WTC11 (cell line): ENCODE measurements at regions not wholly inside any gene's neighbourhood (a gene's known extent, or its start where the extent isn't known, plus 50 kb on each side); places are given as distances from the start of the nearest gene placed in this dataset.
"Not testable (repeated sequence)": the region's sequence is repeated elsewhere in the genome, so short reads cannot be mapped to it uniquely, and the experiment has no call there.

Source experiments
- ATAC-seq: fragments of 200-7000 bp; cut with Tn5 transposase; 2 replicates; pipeline ENCODE4 v1.10.0; 2021; ENCODE audit warnings: mild to moderate bottlenecking, moderate library complexity
- CTCF ChIA-PET: fragments of 300-600 bp; sonication (Branson Sonifier 250); formaldehyde crosslinking; loops from one replicate; lab custom pipeline; 2021; ENCODE audit warnings: antibody characterized with exemption; lab: Charles Lee
- POLR2A ChIA-PET: fragments of 350-600 bp; sonication (Branson Sonifier 250); formaldehyde crosslinking; loops from one replicate; lab custom pipeline; 2021; ENCODE audit warnings: antibody characterized with exemption; lab: Charles Lee
- DNase-seq: peaks from one replicate; pipeline ENCODE4 v3.0.0; 2021; ENCODE audit warnings: low spot score
- H3K27ac Mint-ChIP-seq: 2 replicates; pipeline ENCODE4 v1.8.0; 2021; ENCODE audit warnings: mixed read lengths
- H3K27me3 Mint-ChIP-seq: 2 replicates; pipeline ENCODE4 v1.8.0; 2021; ENCODE audit warnings: low read depth, mild to moderate bottlenecking, moderate library complexity, mixed read lengths
- H3K36me3 Mint-ChIP-seq: 2 replicates; pipeline ENCODE4 v1.8.0; 2021; ENCODE audit warnings: mixed read lengths
- H3K4me1 Mint-ChIP-seq: 2 replicates; pipeline ENCODE4 v1.8.0; 2022; ENCODE audit warnings: mixed read lengths
- H3K4me3 Mint-ChIP-seq: 2 replicates; pipeline ENCODE4 v1.8.0; 2021; ENCODE audit warnings: mild to moderate bottlenecking, moderate library complexity, mixed read lengths
- H3K9me3 Mint-ChIP-seq: 2 replicates; pipeline ENCODE4 v1.8.0; 2021; ENCODE audit warnings: mixed read lengths
- CBFB ChIP-seq: sonication (generic); formaldehyde crosslinking; IDR thresholded peaks from 2 replicates; pipeline ENCODE4 v1.8.1; 2022; ENCODE audit warnings: mild to moderate bottlenecking, low read depth, missing genetic modification reagents
- CREB1 ChIP-seq: sonication (generic); formaldehyde crosslinking; IDR thresholded peaks from 2 replicates; pipeline ENCODE4 v1.8.0; 2023; ENCODE audit warnings: mild to moderate bottlenecking, missing genetic modification reagents
- EMX1 ChIP-seq: fragments of 250-450 bp; sonication (Bioruptor Pico); IDR thresholded peaks from 2 replicates; pipeline ENCODE4 v1.8.0; 2021; ENCODE audit warnings: mild to moderate bottlenecking
- ESRRA ChIP-seq: sonication (generic); formaldehyde crosslinking; IDR thresholded peaks from 2 replicates; pipeline ENCODE4 v1.8.1; 2022; ENCODE audit warnings: mild to moderate bottlenecking, missing genetic modification reagents, borderline replicate concordance
- ETV6 ChIP-seq: sonication (generic); formaldehyde crosslinking; IDR thresholded peaks from 2 replicates; pipeline ENCODE4 v1.8.1; 2022; ENCODE audit warnings: mild to moderate bottlenecking, missing genetic modification reagents
- FOXJ3 ChIP-seq: sonication (generic); formaldehyde crosslinking; IDR thresholded peaks from 2 replicates; pipeline ENCODE4 v1.9.0; 2021; ENCODE audit warnings: missing genetic modification reagents, mild to moderate bottlenecking, borderline replicate concordance
- FOXK1 ChIP-seq: sonication (generic); formaldehyde crosslinking; IDR thresholded peaks from 2 replicates; pipeline ENCODE4 v1.8.0; 2022; ENCODE audit warnings: mild to moderate bottlenecking, moderate library complexity, missing genetic modification reagents
- FOXP1 ChIP-seq: sonication (generic); formaldehyde crosslinking; IDR thresholded peaks from 2 replicates; pipeline ENCODE4 v1.8.0; 2022; ENCODE audit warnings: missing genetic modification reagents, mild to moderate bottlenecking, moderate library complexity, borderline replicate concordance
- GABPB1 ChIP-seq: sonication (generic); formaldehyde crosslinking; IDR thresholded peaks from 2 replicates; pipeline ENCODE4 v1.8.1; 2023; ENCODE audit warnings: mild to moderate bottlenecking, missing genetic modification reagents
- GTF2I ChIP-seq: fragments of 250-450 bp; sonication (Bioruptor Pico); conservative IDR thresholded peaks from 2 replicates; pipeline ENCODE4 v1.4.0; 2021; ENCODE audit warnings: mild to moderate bottlenecking
- HMGA2 ChIP-seq: fragments of 250-450 bp; sonication (Bioruptor Pico); IDR thresholded peaks from 2 replicates; pipeline ENCODE4 v1.4.0; 2021; ENCODE audit warnings: mild to moderate bottlenecking, moderate library complexity
- JUN ChIP-seq: sonication (generic); formaldehyde crosslinking; IDR thresholded peaks from 2 replicates; pipeline ENCODE4 v1.8.0; 2023; ENCODE audit warnings: mild to moderate bottlenecking, missing genetic modification reagents
- KAT7 ChIP-seq: sonication (generic); formaldehyde crosslinking; IDR thresholded peaks from 2 replicates; pipeline ENCODE4 v1.8.1; 2023; ENCODE audit warnings: missing genetic modification reagents, mild to moderate bottlenecking, borderline replicate concordance
- MXD4 ChIP-seq: fragments of 250-450 bp; sonication (Bioruptor Pico); IDR thresholded peaks from 2 replicates; pipeline ENCODE4 v1.8.0; 2021; ENCODE audit warnings: mild to moderate bottlenecking, moderate library complexity, borderline replicate concordance
- NFYB ChIP-seq: sonication (generic); formaldehyde crosslinking; conservative IDR thresholded peaks from 2 replicates; pipeline ENCODE4 v1.8.0; 2022; ENCODE audit warnings: low read depth, missing genetic modification reagents
- NR1H2 ChIP-seq: sonication (generic); formaldehyde crosslinking; IDR thresholded peaks from 2 replicates; pipeline ENCODE4 v1.9.0; 2021; ENCODE audit warnings: mild to moderate bottlenecking, moderate library complexity, missing genetic modification reagents
- RORB ChIP-seq: fragments of 250-450 bp; sonication (Bioruptor Pico); IDR thresholded peaks from 2 replicates; pipeline ENCODE4 v1.9.0; 2021; ENCODE audit warnings: mild to moderate bottlenecking
- SMAD3 ChIP-seq: sonication (generic); formaldehyde crosslinking; IDR thresholded peaks from 2 replicates; pipeline ENCODE4 v1.8.0; 2022; ENCODE audit warnings: missing genetic modification reagents, mild to moderate bottlenecking, borderline replicate concordance
- SOX15 ChIP-seq: fragments of 250-450 bp; sonication (Bioruptor Pico); IDR thresholded peaks from 2 replicates; pipeline ENCODE4 v1.9.0; 2021; ENCODE audit warnings: mild to moderate bottlenecking
- SP1 ChIP-seq: sonication (generic); formaldehyde crosslinking; conservative IDR thresholded peaks from 2 replicates; pipeline ENCODE4 v1.8.1; 2022; ENCODE audit warnings: missing genetic modification reagents
- TEAD1 ChIP-seq: sonication (generic); formaldehyde crosslinking; IDR thresholded peaks from 2 replicates; pipeline ENCODE4 v1.8.0; 2022; ENCODE audit warnings: mild to moderate bottlenecking, missing genetic modification reagents
- ZBTB21 ChIP-seq: sonication (generic); formaldehyde crosslinking; IDR thresholded peaks from 2 replicates; pipeline ENCODE4 v1.8.1; 2023; ENCODE audit warnings: mild to moderate bottlenecking, missing genetic modification reagents, borderline replicate concordance
- ZNF396 ChIP-seq: fragments of 250-450 bp; sonication (Bioruptor Pico); IDR thresholded peaks from 2 replicates; pipeline ENCODE4 v1.8.0; 2021; ENCODE audit warnings: mild to moderate bottlenecking, moderate library complexity, borderline replicate concordance
- ZNF423 ChIP-seq: fragments of 250-450 bp; sonication (Bioruptor Pico); IDR thresholded peaks from 2 replicates; pipeline ENCODE4 v2.1.2; 2022; ENCODE audit warnings: mild to moderate bottlenecking, moderate library complexity
- ZNF671 ChIP-seq: fragments of 250-450 bp; sonication (Bioruptor Pico); IDR thresholded peaks from 2 replicates; pipeline ENCODE4 v1.8.0; 2021; ENCODE audit warnings: mild to moderate bottlenecking
- TF ChIP-seq, protein P1 (sequence below): fragments of 250-450 bp; sonication (Bioruptor Pico); IDR thresholded peaks from 2 replicates; pipeline ENCODE4 v1.9.0; 2021; ENCODE audit warnings: mild to moderate bottlenecking
- TF ChIP-seq, protein P2 (sequence below): sonication (generic); formaldehyde crosslinking; IDR thresholded peaks from 2 replicates; pipeline ENCODE4 v1.8.1; 2023; ENCODE audit warnings: mild to moderate bottlenecking, missing genetic modification reagents
- TF ChIP-seq, protein P3 (sequence below): sonication (generic); formaldehyde crosslinking; conservative IDR thresholded peaks from 2 replicates; pipeline ENCODE4 v1.8.1; 2022; ENCODE audit warnings: mild to moderate bottlenecking, missing genetic modification reagents
- TF ChIP-seq, protein P4 (sequence below): sonication (generic); formaldehyde crosslinking; IDR thresholded peaks from 2 replicates; pipeline ENCODE4 v1.8.0; 2023; ENCODE audit warnings: missing genetic modification reagents
- TF ChIP-seq, protein P5 (sequence below): fragments of 250-450 bp; sonication (Bioruptor Pico); IDR thresholded peaks from 2 replicates; pipeline ENCODE4 v1.8.0; 2021; ENCODE audit warnings: mild to moderate bottlenecking

DNA sequence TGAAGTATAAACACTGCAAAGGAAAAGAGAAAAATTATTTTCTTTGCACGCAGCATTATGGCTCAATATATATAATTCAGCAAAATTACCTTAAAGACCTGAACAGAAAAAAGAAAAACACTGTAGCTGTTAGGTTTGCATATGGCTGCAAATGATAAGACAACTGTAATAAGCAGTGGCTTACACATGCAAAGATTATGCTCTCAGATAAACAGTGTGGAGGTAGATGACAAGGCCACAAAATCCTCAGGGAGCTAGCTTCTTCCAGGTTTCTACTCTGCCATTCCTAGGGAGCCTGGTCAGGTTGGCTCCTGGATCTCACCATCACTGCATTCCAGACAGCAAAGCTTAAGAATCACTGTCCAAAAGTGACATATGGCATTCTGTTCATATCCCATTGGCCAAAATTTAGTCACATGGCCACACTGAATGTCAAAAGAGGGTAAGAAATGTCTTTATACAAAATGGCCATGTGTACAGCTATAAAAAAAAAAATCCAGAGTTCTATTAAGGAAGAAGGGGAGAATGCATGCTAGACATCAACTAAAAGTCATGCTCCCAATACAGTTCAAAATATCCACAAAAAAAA is 195.2 kb upstream of the SLC7A11 start:
- H3K4me1 Mint-ChIP-seq = peaks cover 5% of the 10 kb centered on the region
- CTCF ChIA-PET = no interaction called here
- TF ChIP-seq CBFB (CRISPR knock-in tag) (no peak), RORB (no peak), GABPB1 (CRISPR knock-in tag) (no peak), JUN (CRISPR knock-in tag) (no peak), MXD4 (no peak), ZNF396 (CRISPR knock-in tag) (no peak), FOXJ3 (CRISPR knock-in tag) (no peak), TEAD1 (CRISPR knock-in tag) (no peak), KAT7 (CRISPR knock-in tag) (no peak), ESRRA (CRISPR knock-in tag) (no peak), ZBTB21 (CRISPR knock-in tag) (no peak), NFYB (no peak), HMGA2 (CRISPR knock-in tag) (no peak), GTF2I (CRISPR knock-in tag) (no peak)
- TF ChIP-seq, protein P1, sequence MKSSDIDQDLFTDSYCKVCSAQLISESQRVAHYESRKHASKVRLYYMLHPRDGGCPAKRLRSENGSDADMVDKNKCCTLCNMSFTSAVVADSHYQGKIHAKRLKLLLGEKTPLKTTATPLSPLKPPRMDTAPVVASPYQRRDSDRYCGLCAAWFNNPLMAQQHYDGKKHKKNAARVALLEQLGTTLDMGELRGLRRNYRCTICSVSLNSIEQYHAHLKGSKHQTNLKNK = no peak
- TF ChIP-seq, protein P2, sequence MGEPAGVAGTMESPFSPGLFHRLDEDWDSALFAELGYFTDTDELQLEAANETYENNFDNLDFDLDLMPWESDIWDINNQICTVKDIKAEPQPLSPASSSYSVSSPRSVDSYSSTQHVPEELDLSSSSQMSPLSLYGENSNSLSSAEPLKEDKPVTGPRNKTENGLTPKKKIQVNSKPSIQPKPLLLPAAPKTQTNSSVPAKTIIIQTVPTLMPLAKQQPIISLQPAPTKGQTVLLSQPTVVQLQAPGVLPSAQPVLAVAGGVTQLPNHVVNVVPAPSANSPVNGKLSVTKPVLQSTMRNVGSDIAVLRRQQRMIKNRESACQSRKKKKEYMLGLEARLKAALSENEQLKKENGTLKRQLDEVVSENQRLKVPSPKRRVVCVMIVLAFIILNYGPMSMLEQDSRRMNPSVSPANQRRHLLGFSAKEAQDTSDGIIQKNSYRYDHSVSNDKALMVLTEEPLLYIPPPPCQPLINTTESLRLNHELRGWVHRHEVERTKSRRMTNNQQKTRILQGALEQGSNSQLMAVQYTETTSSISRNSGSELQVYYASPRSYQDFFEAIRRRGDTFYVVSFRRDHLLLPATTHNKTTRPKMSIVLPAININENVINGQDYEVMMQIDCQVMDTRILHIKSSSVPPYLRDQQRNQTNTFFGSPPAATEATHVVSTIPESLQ (CRISPR knock-in tag) = no peak
- TF ChIP-seq, protein P3, sequence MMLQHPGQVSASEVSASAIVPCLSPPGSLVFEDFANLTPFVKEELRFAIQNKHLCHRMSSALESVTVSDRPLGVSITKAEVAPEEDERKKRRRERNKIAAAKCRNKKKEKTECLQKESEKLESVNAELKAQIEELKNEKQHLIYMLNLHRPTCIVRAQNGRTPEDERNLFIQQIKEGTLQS (CRISPR knock-in tag) = no peak

DNA sequence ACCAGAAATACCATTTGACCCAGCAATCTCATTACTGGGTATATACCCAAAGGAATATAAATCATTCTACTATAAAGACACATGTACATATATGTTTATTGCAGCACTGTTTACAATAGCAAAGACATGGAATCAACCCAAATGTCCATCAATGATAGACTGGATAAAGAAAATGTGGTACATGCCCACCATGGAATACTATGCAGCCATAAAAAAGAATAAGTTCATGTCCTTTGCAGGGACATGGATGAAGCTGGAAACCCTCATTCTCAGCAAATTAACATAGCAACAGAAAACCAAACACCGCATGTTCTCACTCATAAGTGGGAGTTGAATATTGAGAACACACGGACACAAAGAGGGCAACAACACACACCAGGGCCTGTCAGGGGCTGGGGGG is 193.6 kb upstream of the SLC7A11 start:
- H3K36me3 Mint-ChIP-seq = peaks cover 18% of the 10 kb centered on the region
- H3K4me3 Mint-ChIP-seq, POLR2A ChIA-PET, DNase-seq, ATAC-seq, H3K4me1 Mint-ChIP-seq, H3K27me3 Mint-ChIP-seq, H3K27ac Mint-ChIP-seq, CTCF ChIA-PET: not testable (repeated sequence)
- H3K9me3 Mint-ChIP-seq = peaks cover 30% of the 10 kb centered on the region

More for the DNA sequence above, 195.2 kb upstream of the SLC7A11 start:
- H3K36me3 Mint-ChIP-seq = peaks cover 17% of the 10 kb centered on the region
- no peak overlapping the region for H3K4me3 Mint-ChIP-seq
- DNase-seq (no peak), ATAC-seq (no peak)
- no peak overlapping the region for H3K27ac Mint-ChIP-seq
- peaks cover 33% of the 10 kb centered on the region for H3K9me3 Mint-ChIP-seq
- POLR2A ChIA-PET = no interaction called here
- H3K27me3 Mint-ChIP-seq = no peaks in the 10 kb centered on the region

DNA sequence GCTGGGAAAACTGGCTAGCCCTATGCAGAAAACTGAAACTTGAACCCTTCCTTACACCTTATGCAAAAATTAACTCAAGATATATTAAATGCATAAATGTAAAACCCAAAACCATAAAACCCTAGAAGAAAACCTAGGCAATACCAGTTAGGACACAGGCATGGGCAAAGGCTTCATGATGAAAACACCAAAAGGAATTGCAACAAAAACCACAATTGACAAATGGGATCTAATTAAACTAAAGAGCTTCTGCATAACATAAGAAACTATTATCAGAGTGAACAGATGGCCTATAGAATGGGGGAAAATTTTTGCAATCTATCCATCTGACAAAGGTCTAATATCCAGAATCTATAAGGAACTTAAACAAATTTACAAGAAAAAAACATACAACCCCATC is 192.9 kb upstream of the SLC7A11 start:
- DNase-seq, H3K27me3 Mint-ChIP-seq, H3K27ac Mint-ChIP-seq, CTCF ChIA-PET, H3K4me1 Mint-ChIP-seq, H3K4me3 Mint-ChIP-seq, POLR2A ChIA-PET, ATAC-seq: not testable (repeated sequence)
- Mint-ChIP-seq H3K36me3 (peaks cover 18% of the 10 kb centered on the region), H3K9me3 (peaks cover 30% of the 10 kb centered on the region)

DNA sequence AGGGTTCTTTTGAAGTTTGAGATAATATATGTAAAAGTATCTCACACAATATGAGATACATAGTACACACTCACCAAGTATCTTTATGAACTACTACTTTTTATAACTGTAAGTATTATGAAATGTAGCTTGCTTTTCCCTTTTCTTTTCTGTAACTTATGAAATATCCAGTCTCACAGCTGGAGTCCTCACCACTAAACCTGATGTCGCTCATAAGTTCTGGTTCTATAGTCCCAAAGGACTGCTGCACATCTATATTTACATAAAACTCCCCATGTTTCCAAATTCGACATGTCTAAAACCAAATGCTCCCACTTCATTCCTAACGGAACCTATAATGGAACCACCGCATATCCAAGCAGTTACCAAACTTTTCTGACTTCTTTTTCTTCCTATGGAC is 186.5 kb upstream of the SLC7A11 start:
- Mint-ChIP-seq H3K27me3 (no peaks in the 10 kb centered on the region), H3K9me3 (peaks cover 23% of the 10 kb centered on the region), H3K4me1 (peaks cover 7% of the 10 kb centered on the region), H3K27ac (no peak overlapping the region), H3K4me3 (no peak overlapping the region), H3K36me3 (peaks cover 9% of the 10 kb centered on the region)
- POLR2A ChIA-PET = no interaction called here
- CTCF ChIA-PET = no interaction called here
- ATAC-seq = no peak
- DNase-seq = no peak
- TF ChIP-seq ZNF423 (CRISPR knock-in tag) = no peak
- TF ChIP-seq ETV6 (CRISPR knock-in tag) = no peak
- no peak for TF ChIP-seq SOX15 (CRISPR knock-in tag)
- no peak for TF ChIP-seq EMX1
- TF ChIP-seq, protein P4, sequence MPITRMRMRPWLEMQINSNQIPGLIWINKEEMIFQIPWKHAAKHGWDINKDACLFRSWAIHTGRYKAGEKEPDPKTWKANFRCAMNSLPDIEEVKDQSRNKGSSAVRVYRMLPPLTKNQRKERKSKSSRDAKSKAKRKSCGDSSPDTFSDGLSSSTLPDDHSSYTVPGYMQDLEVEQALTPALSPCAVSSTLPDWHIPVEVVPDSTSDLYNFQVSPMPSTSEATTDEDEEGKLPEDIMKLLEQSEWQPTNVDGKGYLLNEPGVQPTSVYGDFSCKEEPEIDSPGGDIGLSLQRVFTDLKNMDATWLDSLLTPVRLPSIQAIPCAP (CRISPR knock-in tag) = no peak
- TF ChIP-seq, protein P5, sequence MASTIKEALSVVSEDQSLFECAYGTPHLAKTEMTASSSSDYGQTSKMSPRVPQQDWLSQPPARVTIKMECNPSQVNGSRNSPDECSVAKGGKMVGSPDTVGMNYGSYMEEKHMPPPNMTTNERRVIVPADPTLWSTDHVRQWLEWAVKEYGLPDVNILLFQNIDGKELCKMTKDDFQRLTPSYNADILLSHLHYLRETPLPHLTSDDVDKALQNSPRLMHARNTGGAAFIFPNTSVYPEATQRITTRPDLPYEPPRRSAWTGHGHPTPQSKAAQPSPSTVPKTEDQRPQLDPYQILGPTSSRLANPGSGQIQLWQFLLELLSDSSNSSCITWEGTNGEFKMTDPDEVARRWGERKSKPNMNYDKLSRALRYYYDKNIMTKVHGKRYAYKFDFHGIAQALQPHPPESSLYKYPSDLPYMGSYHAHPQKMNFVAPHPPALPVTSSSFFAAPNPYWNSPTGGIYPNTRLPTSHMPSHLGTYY = no peak
- no peak for TF ChIP-seq ZNF671 (CRISPR knock-in tag)
- TF ChIP-seq CREB1 = no peak
- no peak for TF ChIP-seq FOXP1 (CRISPR knock-in tag)
- no peak for TF ChIP-seq SP1 (CRISPR knock-in tag)
- no peak for TF ChIP-seq NR1H2 (CRISPR knock-in tag)
- no peak for TF ChIP-seq SMAD3 (CRISPR knock-in tag)
- no peak for TF ChIP-seq FOXK1
